ENCODE measurements at regions not wholly inside any gene's neighbourhood (a gene's known extent, or its start where the extent isn't known, plus 50 kb on each side); places are given as distances from the start of the nearest gene placed in this dataset.

GRCh38 chr22:22388090-22388489 is 120.5 kb downstream of the ZNF280B start:
- TF ChIP-seq CTCF (IDR thresholded peaks at IDR 0.05; ENCODE audit: insufficient read depth, low read length, poor library complexity, severe bottlenecking) (no peak), EZH2phosphoT487 (conservative IDR thresholded peaks at IDR 0.05; ENCODE audit: low read length) (no peak)
